ENCODE measurements at regions not wholly inside any gene's neighbourhood (a gene's known extent, or its start where the extent isn't known, plus 50 kb on each side); places are given as distances from the start of the nearest gene placed in this dataset.
"Not testable (repeated sequence)": the region's sequence is repeated elsewhere in the genome, so short reads cannot be mapped to it uniquely, and the experiment has no call there.

DNA sequence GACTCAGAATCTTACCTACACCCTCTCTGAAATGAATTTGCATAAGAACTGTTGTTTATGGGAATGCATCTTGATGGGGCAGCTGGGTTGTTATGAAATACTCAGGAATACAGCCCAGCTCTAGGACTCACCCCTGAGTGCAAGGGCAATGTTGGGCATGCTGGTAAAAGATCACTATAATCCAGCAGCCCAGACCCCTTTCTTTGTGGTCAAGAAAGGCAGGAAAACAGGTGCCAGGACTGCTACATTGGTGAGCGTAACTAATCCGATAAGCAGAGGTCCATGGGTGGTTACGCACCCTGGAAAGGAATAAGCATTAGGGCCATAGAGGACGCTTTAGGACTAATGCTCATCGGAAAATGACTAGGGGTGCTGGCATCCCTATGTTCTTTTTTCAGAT lies 227.9 kb upstream of the CWC22 start:
- POLR2A ChIA-PET; in situ Hi-C loops (cut with HindIII; ENCODE audit: low pct_unique_long_range_greater_than_20kb, low sequenced_read_pairs); intact Hi-C loops (cut with micrococcal nuclease; ENCODE audit: unreplicated experiment); ATAC-seq; H3K36me3 ChIP-seq (ENCODE audit: control insufficient read depth, insufficient read depth, low read length); BruUV-seq (replicated peaks); DNase-seq (ENCODE audit: low read depth, low spot score); H3K27ac ChIP-seq (ENCODE audit: low read length); H3K4me1 ChIP-seq (ENCODE audit: control insufficient read depth, insufficient read depth, low read length); CTCF ChIA-PET; H3K4me3 ChIP-seq (ENCODE audit: low read depth in 2 of 2, low read length in 2 of 2); H3K27me3 ChIP-seq (ENCODE audit: control insufficient read depth, insufficient read depth, low read length); H3K9me3 ChIP-seq (ENCODE audit: control insufficient read depth, insufficient read depth, low read depth, low read length): not testable (repeated sequence)

DNA sequence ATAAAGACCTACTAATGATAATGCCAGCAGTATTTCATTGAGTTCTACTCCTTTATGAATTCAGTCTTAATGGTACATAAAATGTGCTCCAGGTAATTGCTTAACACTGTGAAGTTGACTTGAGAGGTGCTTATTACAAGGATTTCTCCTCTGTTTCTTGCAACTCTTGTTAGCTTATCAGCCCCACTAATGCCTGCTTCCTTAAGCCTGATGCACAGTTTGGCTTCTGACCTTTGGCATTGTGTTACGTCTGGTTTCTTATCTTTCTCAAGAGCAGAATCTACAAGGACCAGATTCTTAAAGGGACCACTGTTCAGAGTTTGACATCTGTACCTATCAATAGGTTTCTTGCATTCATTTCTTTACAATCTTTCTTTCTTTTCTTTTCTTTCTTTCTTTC lies 223.9 kb upstream of the CWC22 start:
- Histone ChIP-seq H3K9me3 (ENCODE audit: control insufficient read depth, insufficient read depth, low read depth, low read length) (no peaks in the 10 kb centered on the region), H3K36me3 (ENCODE audit: control insufficient read depth, insufficient read depth, low read length) (no peaks in the 10 kb centered on the region), H3K4me1 (ENCODE audit: control insufficient read depth, insufficient read depth, low read length) (no peaks in the 10 kb centered on the region), H3K27ac (ENCODE audit: low read length) (no peak overlapping the region), H3K4me3 (ENCODE audit: low read depth in 2 of 2, low read length in 2 of 2) (no peak overlapping the region), H3K27me3 (ENCODE audit: control insufficient read depth, insufficient read depth, low read length) (no peaks in the 10 kb centered on the region)
- ATAC-seq, result no peak
- intact Hi-C loops (cut with micrococcal nuclease; ENCODE audit: unreplicated experiment) (no loop called here), in situ Hi-C loops (cut with HindIII; ENCODE audit: low pct_unique_long_range_greater_than_20kb, low sequenced_read_pairs) (no loop called here)
- DNase-seq (ENCODE audit: low read depth, low spot score), result no peak
- ChIA-PET CTCF (no interaction called here), POLR2A (no interaction called here)
- TF ChIP-seq SIN3A (IDR thresholded peaks at IDR 0.05; ENCODE audit: borderline replicate concordance, insufficient read depth, low read depth, low read length) (no peak), TCF7L2 (IDR thresholded peaks at IDR 0.05; ENCODE audit: low read depth, low read length) (no peak)
- no TSS peak for BruUV-seq (replicated peaks)

DNA sequence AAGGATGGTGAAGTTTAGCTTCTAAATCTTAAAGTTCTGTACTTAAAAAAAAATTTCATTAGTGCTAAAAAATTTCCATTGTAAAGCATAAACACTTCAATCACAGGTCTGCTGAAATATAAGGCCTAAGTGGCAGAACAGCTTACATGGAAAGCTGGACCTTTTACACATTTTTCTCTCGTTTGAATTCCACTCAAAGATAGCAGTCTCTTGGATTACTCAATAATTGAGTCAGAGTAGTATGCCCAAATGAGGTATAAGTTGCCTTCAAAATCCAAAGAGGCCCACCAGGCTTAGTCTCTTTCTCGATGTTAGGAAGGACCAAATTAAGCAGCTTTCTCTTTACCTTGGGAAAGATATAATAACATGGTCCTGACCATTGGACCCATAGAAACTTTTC lies 220.4 kb upstream of the CWC22 start:
- Histone ChIP-seq H3K4me3 (ENCODE audit: low read depth in 2 of 2, low read length in 2 of 2) (no peak overlapping the region), H3K27ac (ENCODE audit: low read length) (no peak overlapping the region), H3K9me3 (ENCODE audit: control insufficient read depth, insufficient read depth, low read depth, low read length) (no peaks in the 10 kb centered on the region), H3K4me1 (ENCODE audit: control insufficient read depth, insufficient read depth, low read length) (no peaks in the 10 kb centered on the region), H3K36me3 (ENCODE audit: control insufficient read depth, insufficient read depth, low read length) (no peaks in the 10 kb centered on the region), H3K27me3 (ENCODE audit: control insufficient read depth, insufficient read depth, low read length) (no peaks in the 10 kb centered on the region)
- in situ Hi-C loops (cut with HindIII; ENCODE audit: low pct_unique_long_range_greater_than_20kb, low sequenced_read_pairs) (no loop called here), intact Hi-C loops (cut with micrococcal nuclease; ENCODE audit: unreplicated experiment) (no loop called here)
- DNase-seq (ENCODE audit: low read depth, low spot score), result no peak
- no TSS peak for BruUV-seq (replicated peaks)
- ChIA-PET POLR2A (no interaction called here), CTCF (interaction anchor here (0.5 kb wide), 1 partner anchor 17 kb away, joined by 6 read pairs; no protein-coding TSS in a partner anchor)
- TF ChIP-seq, protein P1, sequence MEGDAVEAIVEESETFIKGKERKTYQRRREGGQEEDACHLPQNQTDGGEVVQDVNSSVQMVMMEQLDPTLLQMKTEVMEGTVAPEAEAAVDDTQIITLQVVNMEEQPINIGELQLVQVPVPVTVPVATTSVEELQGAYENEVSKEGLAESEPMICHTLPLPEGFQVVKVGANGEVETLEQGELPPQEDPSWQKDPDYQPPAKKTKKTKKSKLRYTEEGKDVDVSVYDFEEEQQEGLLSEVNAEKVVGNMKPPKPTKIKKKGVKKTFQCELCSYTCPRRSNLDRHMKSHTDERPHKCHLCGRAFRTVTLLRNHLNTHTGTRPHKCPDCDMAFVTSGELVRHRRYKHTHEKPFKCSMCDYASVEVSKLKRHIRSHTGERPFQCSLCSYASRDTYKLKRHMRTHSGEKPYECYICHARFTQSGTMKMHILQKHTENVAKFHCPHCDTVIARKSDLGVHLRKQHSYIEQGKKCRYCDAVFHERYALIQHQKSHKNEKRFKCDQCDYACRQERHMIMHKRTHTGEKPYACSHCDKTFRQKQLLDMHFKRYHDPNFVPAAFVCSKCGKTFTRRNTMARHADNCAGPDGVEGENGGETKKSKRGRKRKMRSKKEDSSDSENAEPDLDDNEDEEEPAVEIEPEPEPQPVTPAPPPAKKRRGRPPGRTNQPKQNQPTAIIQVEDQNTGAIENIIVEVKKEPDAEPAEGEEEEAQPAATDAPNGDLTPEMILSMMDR (IDR thresholded peaks at IDR 0.05), result no peak
- TF ChIP-seq, protein P2, sequence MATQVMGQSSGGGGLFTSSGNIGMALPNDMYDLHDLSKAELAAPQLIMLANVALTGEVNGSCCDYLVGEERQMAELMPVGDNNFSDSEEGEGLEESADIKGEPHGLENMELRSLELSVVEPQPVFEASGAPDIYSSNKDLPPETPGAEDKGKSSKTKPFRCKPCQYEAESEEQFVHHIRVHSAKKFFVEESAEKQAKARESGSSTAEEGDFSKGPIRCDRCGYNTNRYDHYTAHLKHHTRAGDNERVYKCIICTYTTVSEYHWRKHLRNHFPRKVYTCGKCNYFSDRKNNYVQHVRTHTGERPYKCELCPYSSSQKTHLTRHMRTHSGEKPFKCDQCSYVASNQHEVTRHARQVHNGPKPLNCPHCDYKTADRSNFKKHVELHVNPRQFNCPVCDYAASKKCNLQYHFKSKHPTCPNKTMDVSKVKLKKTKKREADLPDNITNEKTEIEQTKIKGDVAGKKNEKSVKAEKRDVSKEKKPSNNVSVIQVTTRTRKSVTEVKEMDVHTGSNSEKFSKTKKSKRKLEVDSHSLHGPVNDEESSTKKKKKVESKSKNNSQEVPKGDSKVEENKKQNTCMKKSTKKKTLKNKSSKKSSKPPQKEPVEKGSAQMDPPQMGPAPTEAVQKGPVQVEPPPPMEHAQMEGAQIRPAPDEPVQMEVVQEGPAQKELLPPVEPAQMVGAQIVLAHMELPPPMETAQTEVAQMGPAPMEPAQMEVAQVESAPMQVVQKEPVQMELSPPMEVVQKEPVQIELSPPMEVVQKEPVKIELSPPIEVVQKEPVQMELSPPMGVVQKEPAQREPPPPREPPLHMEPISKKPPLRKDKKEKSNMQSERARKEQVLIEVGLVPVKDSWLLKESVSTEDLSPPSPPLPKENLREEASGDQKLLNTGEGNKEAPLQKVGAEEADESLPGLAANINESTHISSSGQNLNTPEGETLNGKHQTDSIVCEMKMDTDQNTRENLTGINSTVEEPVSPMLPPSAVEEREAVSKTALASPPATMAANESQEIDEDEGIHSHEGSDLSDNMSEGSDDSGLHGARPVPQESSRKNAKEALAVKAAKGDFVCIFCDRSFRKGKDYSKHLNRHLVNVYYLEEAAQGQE (IDR thresholded peaks at IDR 0.05; ENCODE audit: insufficient read depth in 1 of 2, low read depth in 2 of 2, low read length in 1 of 2), result no peak
- TF ChIP-seq TCF7L2 (IDR thresholded peaks at IDR 0.05; ENCODE audit: low read depth, low read length) (no peak), POLR2AphosphoS5 (IDR thresholded peaks at IDR 0.05; ENCODE audit: low read depth, low read length) (no peak), SIN3A (IDR thresholded peaks at IDR 0.05; ENCODE audit: borderline replicate concordance, insufficient read depth, low read depth, low read length) (no peak)
- ATAC-seq, result no peak
